ENCODE measurements at regions not wholly inside any gene's neighbourhood (a gene's known extent, or its start where the extent isn't known, plus 50 kb on each side); places are given as distances from the start of the nearest gene placed in this dataset.
"Not testable (repeated sequence)": the region's sequence is repeated elsewhere in the genome, so short reads cannot be mapped to it uniquely, and the experiment has no call there.

DNA sequence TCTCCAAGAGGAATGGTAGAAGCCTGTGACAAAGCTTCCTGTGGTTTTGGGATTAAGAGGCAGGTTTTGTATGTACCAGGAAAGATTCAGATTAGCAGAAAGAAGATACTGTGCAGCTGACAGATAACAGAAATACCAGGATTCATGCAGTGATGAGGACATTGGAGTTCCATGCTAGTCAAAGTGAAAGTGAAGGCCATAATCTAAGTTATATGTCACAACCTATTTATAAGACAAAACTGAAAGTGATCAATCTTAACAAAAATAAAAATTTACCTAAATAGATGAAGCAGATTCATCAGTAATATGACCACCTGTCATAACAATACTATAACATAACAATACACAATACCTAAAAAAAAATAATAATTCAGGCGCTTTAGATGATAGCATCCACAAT is 1305.2 kb upstream of the PCDH9 start:
- TF ChIP-seq, protein P1, sequence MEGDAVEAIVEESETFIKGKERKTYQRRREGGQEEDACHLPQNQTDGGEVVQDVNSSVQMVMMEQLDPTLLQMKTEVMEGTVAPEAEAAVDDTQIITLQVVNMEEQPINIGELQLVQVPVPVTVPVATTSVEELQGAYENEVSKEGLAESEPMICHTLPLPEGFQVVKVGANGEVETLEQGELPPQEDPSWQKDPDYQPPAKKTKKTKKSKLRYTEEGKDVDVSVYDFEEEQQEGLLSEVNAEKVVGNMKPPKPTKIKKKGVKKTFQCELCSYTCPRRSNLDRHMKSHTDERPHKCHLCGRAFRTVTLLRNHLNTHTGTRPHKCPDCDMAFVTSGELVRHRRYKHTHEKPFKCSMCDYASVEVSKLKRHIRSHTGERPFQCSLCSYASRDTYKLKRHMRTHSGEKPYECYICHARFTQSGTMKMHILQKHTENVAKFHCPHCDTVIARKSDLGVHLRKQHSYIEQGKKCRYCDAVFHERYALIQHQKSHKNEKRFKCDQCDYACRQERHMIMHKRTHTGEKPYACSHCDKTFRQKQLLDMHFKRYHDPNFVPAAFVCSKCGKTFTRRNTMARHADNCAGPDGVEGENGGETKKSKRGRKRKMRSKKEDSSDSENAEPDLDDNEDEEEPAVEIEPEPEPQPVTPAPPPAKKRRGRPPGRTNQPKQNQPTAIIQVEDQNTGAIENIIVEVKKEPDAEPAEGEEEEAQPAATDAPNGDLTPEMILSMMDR (IDR thresholded peaks at IDR 0.05) = no peak
- H3K27me3 Mint-ChIP-seq = no peaks in the 10 kb centered on the region
- ChIA-PET CTCF (no interaction called here), POLR2A (no interaction called here)
- peaks cover 13% of the 10 kb centered on the region for H3K9me3 Mint-ChIP-seq
- ATAC-seq = no peak
- no peaks in the 10 kb centered on the region for H3K4me1 Mint-ChIP-seq (ENCODE audit: low read depth)
- H3K36me3 Mint-ChIP-seq (ENCODE audit: low read depth) = no peaks in the 10 kb centered on the region
- no peak overlapping the region for H3K4me3 Mint-ChIP-seq
- no peak overlapping the region for H3K27ac Mint-ChIP-seq
- no peak for DNase-seq
- intact Hi-C loops (cut with micrococcal nuclease) = no loop called here

- ATAC-seq; POLR2A ChIA-PET; H3K36me3 Mint-ChIP-seq (ENCODE audit: low read depth); H3K4me3 Mint-ChIP-seq; H3K4me1 Mint-ChIP-seq (ENCODE audit: low read depth); H3K27me3 Mint-ChIP-seq; DNase-seq; intact Hi-C loops (cut with micrococcal nuclease); H3K27ac Mint-ChIP-seq; CTCF ChIA-PET: not testable (repeated sequence)
- peaks cover 24% of the 10 kb centered on the region for H3K9me3 Mint-ChIP-seq
Measured at GRCh38 chr13:68527167-68527566, 1297.0 kb upstream of the PCDH9 start.

DNA sequence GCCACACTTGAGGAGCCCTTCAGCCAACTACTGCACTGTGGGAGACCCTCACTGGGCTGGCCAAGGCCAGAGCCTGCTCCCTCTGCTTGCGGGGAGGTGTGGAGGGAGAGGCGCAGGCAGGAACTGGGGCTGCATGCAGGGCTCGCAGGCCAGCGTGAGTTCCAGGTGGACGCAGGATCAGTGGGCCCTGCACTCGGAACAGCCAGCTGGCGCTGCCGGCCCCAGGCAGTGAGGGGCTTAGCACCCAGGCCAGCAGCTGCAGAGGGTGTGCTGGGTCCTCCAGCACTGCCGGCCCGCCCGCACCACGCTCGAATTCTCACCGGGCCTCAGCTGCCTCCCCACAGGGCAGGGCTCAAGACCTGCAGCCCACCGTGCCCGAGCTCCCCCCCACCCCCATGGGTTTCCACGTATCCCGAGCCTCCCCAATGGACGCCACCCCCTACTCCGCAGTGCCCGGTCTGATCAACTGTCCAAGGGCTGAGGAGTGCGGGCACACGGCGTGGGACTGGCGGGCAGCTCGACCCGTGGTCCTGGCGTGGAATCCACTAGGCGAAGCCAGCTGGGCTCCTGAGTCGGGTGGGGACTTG is 1293.8 kb upstream of the PCDH9 start:
- intact Hi-C loops (cut with micrococcal nuclease) = no loop called here
- no peak overlapping the region for H3K4me3 Mint-ChIP-seq
- H3K4me1 Mint-ChIP-seq (ENCODE audit: low read depth) = no peaks in the 10 kb centered on the region
- TF ChIP-seq, protein P1 (IDR thresholded peaks at IDR 0.05) = no peak
- H3K36me3 Mint-ChIP-seq (ENCODE audit: low read depth) = peaks cover 1% of the 10 kb centered on the region
- no peak overlapping the region for H3K27ac Mint-ChIP-seq
- H3K27me3 Mint-ChIP-seq = no peaks in the 10 kb centered on the region
- POLR2A ChIA-PET = no interaction called here
- CTCF ChIA-PET = no interaction called here
- ATAC-seq (no peak), DNase-seq (no peak)
- H3K9me3 Mint-ChIP-seq = peaks cover 27% of the 10 kb centered on the region

DNA sequence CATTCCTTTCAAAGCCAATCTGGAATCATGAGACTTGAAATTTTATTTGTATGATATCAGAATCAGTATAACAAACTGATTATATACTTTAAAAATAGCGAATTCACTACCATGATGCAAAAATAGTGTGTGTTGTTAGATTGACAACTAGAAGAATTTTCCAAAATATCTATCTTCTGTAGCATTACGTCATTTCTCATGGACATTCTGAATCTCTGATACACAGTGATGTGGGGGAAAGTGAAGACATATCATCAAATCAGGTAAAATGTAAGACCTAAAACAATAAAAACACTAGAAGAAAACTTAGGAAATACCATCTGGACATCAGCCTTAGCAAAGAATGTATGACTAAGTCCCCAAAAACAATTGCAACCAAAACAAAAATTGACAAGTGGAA is 1292.0 kb upstream of the PCDH9 start:
- TF ChIP-seq, protein P1 (IDR thresholded peaks at IDR 0.05) = no peak
- H3K27me3 Mint-ChIP-seq = no peaks in the 10 kb centered on the region
- no peak overlapping the region for H3K4me3 Mint-ChIP-seq
- intact Hi-C loops (cut with micrococcal nuclease) = no loop called here
- DNase-seq (no peak), ATAC-seq (no peak)
- H3K4me1 Mint-ChIP-seq (ENCODE audit: low read depth) = no peaks in the 10 kb centered on the region
- peaks cover 21% of the 10 kb centered on the region for H3K9me3 Mint-ChIP-seq
- H3K36me3 Mint-ChIP-seq (ENCODE audit: low read depth) = peaks cover 1% of the 10 kb centered on the region
- POLR2A ChIA-PET = no interaction called here
- H3K27ac Mint-ChIP-seq = no peak overlapping the region
- CTCF ChIA-PET = no interaction called here

DNA sequence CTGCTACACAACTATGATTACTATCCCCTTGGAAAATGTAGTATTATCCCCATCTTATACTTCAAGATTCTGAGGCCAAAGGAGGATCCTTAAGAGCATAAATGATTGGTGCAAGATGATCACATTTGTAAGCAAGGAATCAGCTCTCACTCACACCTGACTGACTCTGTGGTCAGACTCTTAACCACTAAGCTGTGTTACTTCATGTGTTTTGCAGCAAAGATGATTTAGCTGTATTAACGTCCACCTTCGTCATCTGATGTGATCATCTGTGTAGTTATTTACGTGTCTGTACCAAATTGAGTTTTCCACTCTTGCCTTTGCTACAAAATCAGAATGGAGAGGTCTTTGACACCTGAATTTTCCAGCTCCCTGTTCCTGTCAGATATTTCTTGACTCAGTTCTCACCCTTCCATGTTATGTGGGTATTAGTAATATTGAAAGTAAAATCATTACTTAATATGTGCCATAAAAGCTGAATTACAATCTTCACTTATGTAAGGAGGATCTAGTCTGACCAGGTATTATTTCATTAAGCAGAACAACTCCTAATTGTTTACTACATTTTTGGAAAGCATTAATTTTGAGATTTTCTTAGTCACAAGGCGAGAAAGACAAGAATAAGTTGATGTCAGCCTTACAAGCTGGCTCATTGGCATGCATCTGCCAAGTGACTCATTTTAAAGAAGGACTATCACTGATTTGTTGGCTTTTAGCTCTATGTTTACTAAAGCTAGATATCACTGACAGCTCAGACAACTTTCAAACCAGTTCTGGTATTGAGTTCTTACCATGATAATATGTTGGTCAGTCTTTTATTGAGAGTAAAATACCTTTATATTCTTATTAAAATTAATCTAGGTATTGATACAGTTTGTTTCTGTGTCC is 1279.8 kb upstream of the PCDH9 start:
- TF ChIP-seq, protein P1 (IDR thresholded peaks at IDR 0.05) = no peak
- no peak for ATAC-seq
- H3K36me3 Mint-ChIP-seq (ENCODE audit: low read depth) = no peaks in the 10 kb centered on the region
- H3K4me3 Mint-ChIP-seq = no peak overlapping the region
- H3K4me1 Mint-ChIP-seq (ENCODE audit: low read depth) = no peaks in the 10 kb centered on the region
- CTCF ChIA-PET = no interaction called here
- H3K27me3 Mint-ChIP-seq = no peaks in the 10 kb centered on the region
- peaks cover 1% of the 10 kb centered on the region for H3K9me3 Mint-ChIP-seq
- no peak overlapping the region for H3K27ac Mint-ChIP-seq
- POLR2A ChIA-PET = no interaction called here
- DNase-seq = no peak
- intact Hi-C loops (cut with micrococcal nuclease) = no loop called here

Measured in activated CD8-positive, alpha-beta T cell treated with anti-CD3 and anti-CD28 coated beads for 36 hours (primary cell).